K562 (cell line): ENCODE measurements at regions not wholly inside any gene's neighbourhood (a gene's known extent, or its start where the extent isn't known, plus 50 kb on each side); places are given as distances from the start of the nearest gene placed in this dataset.

Source experiments
- ATAC-seq: fragments of 200-7000 bp; cut with Tn5 transposase; 3 replicates; pipeline ENCODE4 v1.9.1; 2020; ENCODE audit warnings: moderate library complexity
- BruUV-seq: library from RNA; stranded (reverse); fragments of 400-500 nt; replicated peaks from 2 replicates; lab custom pipeline; 2021; lab: Mats Ljungman, UMichigan
- CTCF ChIA-PET: fragments of 300-600 bp; formaldehyde crosslinking; extraction: SDS; loops from one replicate; lab custom pipeline; 2021; ENCODE audit warnings: low intra/inter-chr PET ratio; lab: Yijun Ruan, JAX
- POLR2A ChIA-PET: fragments of 300-600, 350-650 bp; sonication (Branson Sonifier 250); formaldehyde crosslinking; extraction: SDS; loops from one replicate; lab custom pipeline; 2021; ENCODE audit warnings: antibody characterized with exemption, inconsistent platforms; lab: Yijun Ruan, JAX
- DNase-seq, 4 experiments: peaks; one replicate each; pipeline versions ENCODE4 v3.0.0 to v3.0.0-alpha.2; 2011 to 2018; ENCODE audit warnings: low spot score in 3 of 4, mixed read lengths in 3 of 4; ENCODE audit errors: extremely low read depth in 1 of 4
- FAIRE-seq: peaks from 2 replicates; lab custom pipeline; 2011; peaks lifted over from hg19 to GRCh38; lab: Jason Lieb, UNC
- H2AFZ ChIP-seq: 2 replicates; pipeline ENCODE4 v1.6.0; 2011; ENCODE audit warnings: low read depth, low read length, control low read depth, inconsistent platforms
- H3K27ac ChIP-seq: fragments of 200-600 bp; 3 replicates; pipeline ENCODE4 v1.8.0; 2011; ENCODE audit warnings: low read depth, mild to moderate bottlenecking, control low read depth, inconsistent platforms, low read length, moderate library complexity, mixed read lengths; ENCODE audit errors: extremely low read depth
- H3K27me3 ChIP-seq, 2 experiments: fragments of 300-600 bp in 1 of 2; 2 replicates in 1 of 2; 3 replicates in 1 of 2; pipeline versions ENCODE4 v1.6.0 to v1.8.0; 2011; ENCODE audit warnings: inconsistent platforms in 2 of 2, low read length in 2 of 2, mild to moderate bottlenecking in 1 of 2, mixed read lengths in 1 of 2, moderate library complexity in 1 of 2; ENCODE audit not compliant: control insufficient read depth in 2 of 2, insufficient read depth in 2 of 2
- H3K36me3 ChIP-seq: fragments of 300-600 bp; 3 replicates; pipeline ENCODE4 v1.8.0; 2011; ENCODE audit warnings: mild to moderate bottlenecking, low read length, inconsistent platforms; ENCODE audit not compliant: control insufficient read depth, insufficient read depth
- H3K4me1 ChIP-seq, 2 experiments: fragments of 200-600 bp in 1 of 2; replicated peaks in 1 of 2; 2 replicates in 1 of 2; 3 replicates in 1 of 2; pipeline versions ENCODE4 v1.5.1 to v1.8.0; 2011; ENCODE audit warnings: inconsistent platforms in 2 of 2, low read length in 2 of 2, mild to moderate bottlenecking in 1 of 2, mixed read lengths in 1 of 2, moderate library complexity in 1 of 2; ENCODE audit not compliant: control insufficient read depth in 2 of 2, insufficient read depth in 2 of 2
- H3K4me2 ChIP-seq: 2 replicates; pipeline ENCODE4 v1.6.1; 2011; ENCODE audit warnings: low read length, control low read depth, inconsistent platforms, mixed read lengths; ENCODE audit not compliant: insufficient read depth
- H3K4me3 ChIP-seq: fragments of 200-600 bp; sonication (generic), shearing (Covaris generic); 2 replicates; pipeline ENCODE4 v1.5.1; 2016; ENCODE audit warnings: control low read depth, inconsistent platforms
- H3K79me2 ChIP-seq: fragments of 200-600 bp; 3 replicates; pipeline ENCODE4 v1.8.0; 2011; ENCODE audit warnings: low read length, inconsistent platforms; ENCODE audit not compliant: control insufficient read depth, insufficient read depth
- H3K9ac ChIP-seq, 2 experiments: 2 replicates each; pipeline versions ENCODE4 v1.6.0 to v1.6.1; 2011; ENCODE audit warnings: low read depth in 2 of 2, low read length in 2 of 2, control low read depth in 1 of 2, inconsistent platforms in 1 of 2, mild to moderate bottlenecking in 1 of 2, mixed read lengths in 1 of 2; ENCODE audit not compliant: insufficient read depth in 1 of 2
- H3K9me1 ChIP-seq: one replicate; pipeline ENCODE4 v1.6.0; 2011; ENCODE audit warnings: inconsistent platforms, mild to moderate bottlenecking, low read length, moderate library complexity; ENCODE audit not compliant: control insufficient read depth, insufficient read depth
- H3K9me3 ChIP-seq: replicated peaks from 2 replicates; pipeline ENCODE4 v1.5.1; 2011; ENCODE audit warnings: low read depth, low read length, inconsistent platforms; ENCODE audit not compliant: control insufficient read depth, insufficient read depth
- H4K20me1 ChIP-seq: replicated peaks from 2 replicates; pipeline ENCODE4 v1.6.1; 2011; ENCODE audit warnings: low read length, inconsistent platforms, mixed read lengths; ENCODE audit not compliant: control insufficient read depth, insufficient read depth
- CREB3 ChIP-seq: fragments of 450-650 bp; conservative IDR thresholded peaks from 2 replicates; pipeline ENCODE4 v1.6.1; 2016; ENCODE audit warnings: missing genetic modification characterization, low read depth, mild to moderate bottlenecking, missing compliant biosample characterization, moderate library complexity
- GABPA ChIP-seq: fragments of 200-800 bp; sonication (Bioruptor generic); conservative IDR thresholded peaks from 2 replicates; pipeline ENCODE4 v1.6.1; 2016; ENCODE audit warnings: low read depth, missing genetic modification characterization, missing compliant biosample characterization
- MCM3 ChIP-seq: fragments of 450-650 bp; IDR thresholded peaks from 2 replicates; pipeline ENCODE4 v1.6.1; 2016
- RBFOX2 ChIP-seq: fragments of 200-400 bp; formaldehyde crosslinking; IDR thresholded peaks from 2 replicates; pipeline ENCODE4 v1.6.1; 2017; ENCODE audit warnings: low read depth, mild to moderate bottlenecking, low read length, moderate library complexity
- ZNF12 ChIP-seq: sonication (generic); formaldehyde crosslinking; IDR thresholded peaks from 2 replicates; pipeline ENCODE4 v1.4.0; 2020; ENCODE audit warnings: mild to moderate bottlenecking, missing genetic modification reagents
- WGBS: fragments of 100-300 bp; shearing (Covaris generic); methylation state at CpG from one replicate; pipeline ENCODE4 v1.1.6; 2016; ENCODE audit warnings: low coverage, mixed read lengths; ENCODE audit not compliant: insufficient coverage; ENCODE audit errors: missing lambda C conversion rate; 5-methylcytosine and 5-hydroxymethylcytosine counted together
- in situ Hi-C: fragments of 300-500 bp; cut with MboI; formaldehyde crosslinking; loops from 4 replicates; pipeline ENCODE4 v1.15.0; 2018; ENCODE audit warnings: inconsistent platforms, mixed read lengths
- intact Hi-C: fragments of 100-400 bp; cut with micrococcal nuclease; formaldehyde crosslinking; loops from 2 replicates; pipeline ENCODE4 v1.14.2; 2022
- TF ChIP-seq, protein P1 (sequence below): sonication (generic); formaldehyde crosslinking; IDR thresholded peaks from 2 replicates; pipeline ENCODE4 v1.8.1; 2023; ENCODE audit warnings: mild to moderate bottlenecking, missing genetic modification reagents

- Histone ChIP-seq H3K9ac (no peak overlapping the region), H3K4me3 (no peak overlapping the region), H3K4me2 (no peak overlapping the region), H3K36me3 (no peaks in the 10 kb centered on the region), H4K20me1 (no peaks in the 10 kb centered on the region), H2AFZ (no peak overlapping the region), H3K9me3 (no peaks in the 10 kb centered on the region), H3K27ac (no peak overlapping the region), H3K4me1 (no peaks in the 10 kb centered on the region), H3K27me3 (peaks cover 2 to 14% of the 10 kb centered on the region in 2 experiments; a peak in 3 of 5 replicates), H3K79me2 (no peaks in the 10 kb centered on the region), H3K9me1 (no peaks in the 10 kb centered on the region)
- intact Hi-C loops = no loop called here
- FAIRE-seq = no peak
- no peak for DNase-seq
- TF ChIP-seq RBFOX2 (no peak), GABPA (tag) (no peak), ZNF12 (CRISPR knock-in tag) (no peak), MCM3 (no peak), CREB3 (tag) (no peak)
- TF ChIP-seq, protein P1, sequence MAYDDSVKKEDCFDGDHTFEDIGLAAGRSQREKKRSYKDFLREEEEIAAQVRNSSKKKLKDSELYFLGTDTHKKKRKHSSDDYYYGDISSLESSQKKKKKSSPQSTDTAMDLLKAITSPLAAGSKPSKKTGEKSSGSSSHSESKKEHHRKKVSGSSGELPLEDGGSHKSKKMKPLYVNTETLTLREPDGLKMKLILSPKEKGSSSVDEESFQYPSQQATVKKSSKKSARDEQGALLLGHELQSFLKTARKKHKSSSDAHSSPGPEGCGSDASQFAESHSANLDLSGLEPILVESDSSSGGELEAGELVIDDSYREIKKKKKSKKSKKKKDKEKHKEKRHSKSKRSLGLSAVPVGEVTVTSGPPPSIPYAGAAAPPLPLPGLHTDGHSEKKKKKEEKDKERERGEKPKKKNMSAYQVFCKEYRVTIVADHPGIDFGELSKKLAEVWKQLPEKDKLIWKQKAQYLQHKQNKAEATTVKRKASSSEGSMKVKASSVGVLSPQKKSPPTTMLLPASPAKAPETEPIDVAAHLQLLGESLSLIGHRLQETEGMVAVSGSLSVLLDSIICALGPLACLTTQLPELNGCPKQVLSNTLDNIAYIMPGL = no peak
- POLR2A ChIA-PET = interaction anchor here (0.5 kb wide), 1 partner anchor 41 kb away, joined by 3 read pairs; no protein-coding TSS in a partner anchor
- ATAC-seq = no peak
- BruUV-seq = no TSS peak
- in situ Hi-C loops = no loop called here
- CTCF ChIA-PET = no interaction called here
- WGBS = 2% methylated on average over 2 of the region's 2 CpGs
These were observed 108.3 kb upstream of the MSX2 start for GRCh38 chr5:174616036-174616435.
